ENCODE measurements at regions not wholly inside any gene's neighbourhood (a gene's known extent, or its start where the extent isn't known, plus 50 kb on each side); places are given as distances from the start of the nearest gene placed in this dataset.

DNA sequence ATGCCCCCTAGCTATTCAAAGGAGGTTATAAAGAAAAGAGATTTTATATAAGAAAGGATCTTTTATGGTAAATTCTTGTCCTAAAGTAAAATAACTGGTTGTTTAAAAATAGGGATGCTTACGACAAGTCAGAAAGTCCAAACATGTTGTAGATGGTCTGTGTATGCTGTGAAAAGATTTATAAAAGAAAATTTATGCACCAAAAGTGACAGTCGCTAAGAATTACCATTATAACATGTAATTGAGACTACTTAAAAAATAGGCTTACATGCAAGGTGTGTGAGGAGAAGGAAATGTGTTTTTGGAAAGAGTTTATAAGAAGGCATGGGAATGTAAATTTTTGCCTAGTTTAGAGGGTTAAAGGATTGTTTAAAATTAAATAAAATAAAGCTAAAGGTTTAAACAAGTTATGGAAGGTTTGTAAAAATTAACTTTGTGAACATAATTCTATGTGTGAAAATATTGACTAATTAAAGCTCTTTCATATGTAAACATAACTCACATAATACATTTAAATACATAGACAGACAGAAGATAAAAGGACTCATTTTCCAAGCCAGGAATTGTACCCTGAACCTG lies 118.5 kb downstream of the LYZL1 start:
- H3K27me3 Mint-ChIP-seq: peaks cover 1% of the 10 kb centered on the region
- CTCF ChIA-PET: interaction anchor here (1.1 to 4.9 kb wide), 5 partner anchors 15 to 110 kb away, joined by 5 to 28 read pairs (median 8); no protein-coding TSS in a partner anchor
- H3K27ac Mint-ChIP-seq: no peak overlapping the region
- peaks cover 3% of the 10 kb centered on the region for H3K9me3 Mint-ChIP-seq
- intact Hi-C loops (cut with micrococcal nuclease): no loop called here
- no peak overlapping the region for H3K4me3 Mint-ChIP-seq
- peaks cover 6% of the 10 kb centered on the region for H3K36me3 Mint-ChIP-seq (ENCODE audit: low read depth)
- DNase-seq (no peak), ATAC-seq (no peak)
- peaks cover 25% of the 10 kb centered on the region for H3K4me1 Mint-ChIP-seq (ENCODE audit: low read depth)
- POLR2A ChIA-PET: interaction anchor here (1.3 kb wide), 1 partner anchor 12 kb away, joined by 3 read pairs; no protein-coding TSS in a partner anchor
- TF ChIP-seq, protein P1, sequence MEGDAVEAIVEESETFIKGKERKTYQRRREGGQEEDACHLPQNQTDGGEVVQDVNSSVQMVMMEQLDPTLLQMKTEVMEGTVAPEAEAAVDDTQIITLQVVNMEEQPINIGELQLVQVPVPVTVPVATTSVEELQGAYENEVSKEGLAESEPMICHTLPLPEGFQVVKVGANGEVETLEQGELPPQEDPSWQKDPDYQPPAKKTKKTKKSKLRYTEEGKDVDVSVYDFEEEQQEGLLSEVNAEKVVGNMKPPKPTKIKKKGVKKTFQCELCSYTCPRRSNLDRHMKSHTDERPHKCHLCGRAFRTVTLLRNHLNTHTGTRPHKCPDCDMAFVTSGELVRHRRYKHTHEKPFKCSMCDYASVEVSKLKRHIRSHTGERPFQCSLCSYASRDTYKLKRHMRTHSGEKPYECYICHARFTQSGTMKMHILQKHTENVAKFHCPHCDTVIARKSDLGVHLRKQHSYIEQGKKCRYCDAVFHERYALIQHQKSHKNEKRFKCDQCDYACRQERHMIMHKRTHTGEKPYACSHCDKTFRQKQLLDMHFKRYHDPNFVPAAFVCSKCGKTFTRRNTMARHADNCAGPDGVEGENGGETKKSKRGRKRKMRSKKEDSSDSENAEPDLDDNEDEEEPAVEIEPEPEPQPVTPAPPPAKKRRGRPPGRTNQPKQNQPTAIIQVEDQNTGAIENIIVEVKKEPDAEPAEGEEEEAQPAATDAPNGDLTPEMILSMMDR (IDR thresholded peaks at IDR 0.05): no peak
